GM23338 (cell line): ENCODE measurements at regions not wholly inside any gene's neighbourhood (a gene's known extent, or its start where the extent isn't known, plus 50 kb on each side); places are given as distances from the start of the nearest gene placed in this dataset.

Experiments used
- ATAC-seq: fragments of 200-7000 bp; cut with Tn5 transposase; 3 replicates; pipeline ENCODE4 v1.9.1; 2020
- DNase-seq: peaks from one replicate; pipeline ENCODE4 v3.0.0-alpha.2; 2015; ENCODE audit warnings: low spot score
- H2AFZ ChIP-seq: fragments of 200-600 bp; sonication (generic); 2 replicates; pipeline ENCODE4 v1.8.0; 2016; ENCODE audit warnings: antibody characterized with exemption, mild to moderate bottlenecking, moderate library complexity
- H3F3A ChIP-seq: fragments of 200-600 bp; sonication (generic); replicated peaks from 2 replicates; pipeline ENCODE4 v1.8.0; 2017; ENCODE audit warnings: antibody characterized with exemption, mixed run types, low read depth
- H3K27ac ChIP-seq: fragments of 200-600 bp; sonication (generic); 2 replicates; pipeline ENCODE4 v1.6.1; 2016; ENCODE audit warnings: low read depth
- H3K27me3 ChIP-seq: fragments of 200-600 bp; sonication (generic); 2 replicates; pipeline ENCODE4 v1.8.0; 2016; ENCODE audit warnings: mild to moderate bottlenecking, mixed run types, moderate library complexity; ENCODE audit not compliant: insufficient read depth
- H3K36me3 ChIP-seq: fragments of 200-600 bp; sonication (generic); 2 replicates; pipeline ENCODE4 v1.8.0; 2016; ENCODE audit warnings: mild to moderate bottlenecking; ENCODE audit not compliant: insufficient read depth
- H3K4me1 ChIP-seq: fragments of 200-600 bp; sonication (generic); 2 replicates; pipeline ENCODE4 v1.8.0; 2016; ENCODE audit warnings: mild to moderate bottlenecking, moderate library complexity; ENCODE audit not compliant: insufficient read depth
- H3K4me2 ChIP-seq: fragments of 200-600 bp; sonication (generic); 2 replicates; pipeline ENCODE4 v1.7.1; 2017; ENCODE audit warnings: mixed run types
- H3K4me3 ChIP-seq: fragments of 200-600 bp; sonication (generic); 2 replicates; pipeline ENCODE4 v1.6.1; 2016; ENCODE audit warnings: mixed run types
- H3K79me2 ChIP-seq: fragments of 200-600 bp; sonication (generic); replicated peaks from 2 replicates; pipeline ENCODE4 v1.8.0; 2017; ENCODE audit warnings: mild to moderate bottlenecking; ENCODE audit not compliant: insufficient read depth
- H3K9me2 ChIP-seq: fragments of 200-600 bp; sonication (generic); 2 replicates; pipeline ENCODE4 v1.8.0; 2017; ENCODE audit not compliant: insufficient read depth
- H4K20me1 ChIP-seq: fragments of 200-600 bp; sonication (generic); replicated peaks from 2 replicates; pipeline ENCODE4 v1.8.0; 2017; ENCODE audit warnings: mild to moderate bottlenecking; ENCODE audit not compliant: insufficient read depth
- H3K27ac Mint-ChIP-seq: 2 replicates; pipeline ENCODE4 v1.8.0; 2020; ENCODE audit warnings: inconsistent platforms, mild to moderate bottlenecking, moderate library complexity, mixed read lengths
- H3K27me3 Mint-ChIP-seq: 3 replicates; pipeline ENCODE4 v1.8.0; 2022; ENCODE audit warnings: low read depth, mild to moderate bottlenecking, moderate library complexity, mixed read lengths, inconsistent platforms; ENCODE audit not compliant: insufficient read depth, poor library complexity
- H3K36me3 Mint-ChIP-seq: 3 replicates; pipeline ENCODE4 v1.8.0; 2021; ENCODE audit warnings: low read depth, mild to moderate bottlenecking, inconsistent platforms, moderate library complexity, mixed read lengths
- H3K4me1 Mint-ChIP-seq: 3 replicates; pipeline ENCODE4 v1.8.0; 2020; ENCODE audit warnings: mild to moderate bottlenecking, inconsistent platforms, mixed read lengths
- H3K4me3 Mint-ChIP-seq: 3 replicates; pipeline ENCODE4 v1.8.0; 2021; ENCODE audit warnings: moderate library complexity, mild to moderate bottlenecking, inconsistent platforms, mixed read lengths
- H3K9me3 Mint-ChIP-seq: 3 replicates; pipeline ENCODE4 v1.8.0; 2020; ENCODE audit warnings: moderate library complexity, mild to moderate bottlenecking, inconsistent platforms, mixed read lengths
- CTCF ChIP-seq, 2 experiments: fragments of 200-600 bp in 1 of 2; sonication (generic) in 1 of 2; conservative IDR thresholded peaks; 2 replicates each; pipeline versions ENCODE4 v1.5.1 to v1.6.1; 2016 to 2017; ENCODE audit warnings: antibody characterized with exemption in 2 of 2, low read depth in 2 of 2, mild to moderate bottlenecking in 2 of 2, moderate library complexity in 1 of 2
- REST ChIP-seq: IDR thresholded peaks from one replicate; pipeline ENCODE4 v1.6.1; 2018; ENCODE audit warnings: antibody characterized with exemption; ENCODE audit not compliant: unreplicated experiment
- STAT1 ChIP-seq: IDR thresholded peaks from one replicate; pipeline ENCODE4 v1.6.1; 2016; ENCODE audit warnings: antibody characterized with exemption; ENCODE audit not compliant: unreplicated experiment
- ZNF114 ChIP-seq: fragments of 250-450 bp; sonication (Bioruptor Pico); IDR thresholded peaks from 2 replicates; pipeline ENCODE4 v1.5.0; 2020; ENCODE audit warnings: mild to moderate bottlenecking, moderate library complexity
- ZNF462 ChIP-seq: fragments of 250-450 bp; sonication (Bioruptor Pico); IDR thresholded peaks from 2 replicates; pipeline ENCODE4 v1.5.0; 2020; ENCODE audit warnings: mild to moderate bottlenecking, moderate library complexity

GRCh38 chr20:22801528-22801927, 217.2 kb upstream of the FOXA2 start (continued):
- no peak for TF ChIP-seq REST
- no peak for TF ChIP-seq STAT1

- H3F3A ChIP-seq = no peaks in the 10 kb centered on the region
- no peaks in the 10 kb centered on the region for H3K9me3 Mint-ChIP-seq
- H3K79me2 ChIP-seq = no peaks in the 10 kb centered on the region
- H2AFZ ChIP-seq = no peak overlapping the region
- H3K9me2 ChIP-seq = no peaks in the 10 kb centered on the region; the same call in 1 of the 2 replicates
- H3K27me3 ChIP-seq = no peaks in the 10 kb centered on the region
- H3K4me1 ChIP-seq = peaks cover 9% of the 10 kb centered on the region; the same call in 1 of the 2 replicates
- no peak for ATAC-seq
- no peak for DNase-seq
- TF ChIP-seq ZNF114 (CRISPR knock-in tag) (no peak), CTCF (conservative IDR thresholded peaks at IDR 0.05; ENCODE audit: low read depth in 2 of 2) (0 out of 4 replicates have a peak, but pooled peaks of 1 of the 2 experiments have one; percentile 4)
- H3K4me1 Mint-ChIP-seq = peaks cover 21% of the 10 kb centered on the region
- H3K36me3 Mint-ChIP-seq = no peaks in the 10 kb centered on the region
- H3K36me3 ChIP-seq = no peaks in the 10 kb centered on the region
- H3K4me3 Mint-ChIP-seq = no peak overlapping the region
- no peaks in the 10 kb centered on the region for H4K20me1 ChIP-seq
- peaks cover 3% of the 10 kb centered on the region for H3K27me3 Mint-ChIP-seq
- no peak overlapping the region for H3K4me3 ChIP-seq
- no peak overlapping the region for H3K27ac ChIP-seq
- no peak overlapping the region for H3K4me2 ChIP-seq
- no peak overlapping the region for H3K27ac Mint-ChIP-seq
Observed at GRCh38 chr20:22802296-22802695, 217.9 kb upstream of the FOXA2 start.

GRCh38 chr20:22805219-22805618, 220.8 kb upstream of the FOXA2 start:
- Mint-ChIP-seq H3K27me3 (peaks cover 7% of the 10 kb centered on the region), H3K4me3 (no peak overlapping the region), H3K36me3 (no peaks in the 10 kb centered on the region), H3K4me1 (peaks cover 25% of the 10 kb centered on the region), H3K27ac (no peak overlapping the region), H3K9me3 (no peaks in the 10 kb centered on the region)
- Histone ChIP-seq H3F3A (no peaks in the 10 kb centered on the region), H3K27me3 (no peaks in the 10 kb centered on the region), H3K27ac (no peak overlapping the region), H3K4me2 (no peak overlapping the region), H3K4me1 (peaks cover 9% of the 10 kb centered on the region; the same call in 1 of the 2 replicates), H3K79me2 (no peaks in the 10 kb centered on the region), H3K9me2 (no peaks in the 10 kb centered on the region; the same call in 1 of the 2 replicates), H3K36me3 (no peaks in the 10 kb centered on the region), H3K4me3 (no peak overlapping the region), H2AFZ (no peak overlapping the region), H4K20me1 (no peaks in the 10 kb centered on the region)
- DNase-seq (peak; percentile 42), ATAC-seq (peak; percentile 68)
- TF ChIP-seq ZNF462 = no peak
